ENCODE measurements at regions not wholly inside any gene's neighbourhood (a gene's known extent, or its start where the extent isn't known, plus 50 kb on each side); places are given as distances from the start of the nearest gene placed in this dataset.

DNA sequence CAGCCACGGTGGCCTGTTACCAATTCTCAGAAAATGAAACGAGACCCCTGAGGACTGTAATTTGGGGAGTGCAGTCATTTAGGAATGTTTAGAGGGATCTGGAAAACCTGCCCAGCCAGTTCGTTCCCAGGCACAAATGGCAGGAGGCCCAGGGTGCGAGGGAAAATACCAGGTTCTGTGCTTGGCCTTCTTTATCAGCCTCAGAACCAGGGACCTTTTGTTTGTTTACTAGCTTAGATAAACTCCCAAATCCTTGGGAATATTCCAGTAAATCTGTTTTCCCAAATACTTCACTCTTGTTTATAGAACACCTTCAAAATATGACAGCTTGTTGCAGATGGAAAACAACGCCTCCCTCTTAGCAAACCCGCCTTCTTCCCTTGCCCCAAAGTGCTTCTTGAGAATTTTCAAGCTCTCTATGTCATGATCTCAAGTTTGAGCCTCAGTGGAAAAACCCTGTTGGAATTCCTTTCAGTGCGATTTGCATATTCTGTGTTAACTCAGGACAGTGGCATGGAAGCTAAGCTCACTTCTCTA is 400.3 kb upstream of the SMIM21 start:
- H3K4me3 ChIP-seq (ENCODE audit: low read length in 2 of 2), result no peak overlapping the region
- no peaks in the 10 kb centered on the region for H3K27me3 ChIP-seq (ENCODE audit: insufficient read depth, low read length)
- ChIA-PET POLR2A (ENCODE audit: partially characterized antibody) (no interaction called here), CTCF (ENCODE audit: partially characterized antibody) (no interaction called here)
- no peaks in the 10 kb centered on the region for H3K36me3 Mint-ChIP-seq
- H3K4me1 Mint-ChIP-seq, result no peaks in the 10 kb centered on the region
- no peak overlapping the region for H3K27ac Mint-ChIP-seq
- no peak overlapping the region for H3K4me3 Mint-ChIP-seq
- H3K27me3 Mint-ChIP-seq, result peaks cover 1 to 3% of the 10 kb centered on the region in 2 donors
- intact Hi-C loops (cut with micrococcal nuclease), result no loop called here
- H3K4me1 ChIP-seq (ENCODE audit: insufficient read depth, low read length), result no peaks in the 10 kb centered on the region
- no peaks in the 10 kb centered on the region for H3K9me3 ChIP-seq (ENCODE audit: control insufficient read depth in 1 of 2, low read length in 2 of 2)
- H3K9me3 Mint-ChIP-seq, result peaks cover 0 to 5% (median 0%) of the 10 kb centered on the region in 8 donors
- no peak overlapping the region for H3K27ac ChIP-seq (ENCODE audit: low read depth, low read length)
- no peaks in the 10 kb centered on the region for H3K36me3 ChIP-seq (ENCODE audit: insufficient read depth, low read length)
- no peak for DNase-seq

DNA sequence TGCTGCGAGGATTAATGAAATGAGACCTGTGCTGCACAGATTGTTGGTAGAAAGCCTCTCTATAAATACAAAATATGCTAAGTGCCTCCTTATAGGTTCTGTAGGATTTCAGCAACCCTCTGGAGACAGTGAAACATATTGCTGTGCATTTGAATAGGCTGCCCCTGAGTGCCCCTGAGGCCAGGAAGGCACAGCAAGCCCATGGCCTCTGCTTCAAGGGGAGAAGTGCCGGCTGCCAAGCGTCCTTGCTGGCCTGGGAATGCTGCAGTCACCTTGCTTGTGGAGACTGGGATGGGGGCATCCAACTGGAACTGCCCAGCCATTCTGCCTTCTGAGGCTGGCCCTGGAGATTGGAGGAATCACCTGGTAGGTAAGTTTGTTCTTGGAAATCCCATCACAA is 397.2 kb upstream of the SMIM21 start:
- no peak overlapping the region for H3K27ac Mint-ChIP-seq
- H3K36me3 Mint-ChIP-seq, result no peaks in the 10 kb centered on the region
- H3K4me1 Mint-ChIP-seq, result no peaks in the 10 kb centered on the region
- Histone ChIP-seq H3K4me3 (ENCODE audit: low read length in 2 of 2) (no peak overlapping the region), H3K27me3 (ENCODE audit: insufficient read depth, low read length) (no peaks in the 10 kb centered on the region), H3K9me3 (ENCODE audit: control insufficient read depth in 1 of 2, low read length in 2 of 2) (no peaks in the 10 kb centered on the region), H3K36me3 (ENCODE audit: insufficient read depth, low read length) (no peaks in the 10 kb centered on the region), H3K4me1 (ENCODE audit: insufficient read depth, low read length) (no peaks in the 10 kb centered on the region), H3K27ac (ENCODE audit: low read depth, low read length) (no peak overlapping the region)
- no peak for DNase-seq
- intact Hi-C loops (cut with micrococcal nuclease), result no loop called here
- no peaks in the 10 kb centered on the region for H3K9me3 Mint-ChIP-seq
- CTCF ChIA-PET (ENCODE audit: partially characterized antibody), result no interaction called here
- POLR2A ChIA-PET (ENCODE audit: partially characterized antibody), result no interaction called here
- no peak overlapping the region for H3K4me3 Mint-ChIP-seq
- H3K27me3 Mint-ChIP-seq, result peaks cover 1 to 7% of the 10 kb centered on the region in 2 donors

DNA sequence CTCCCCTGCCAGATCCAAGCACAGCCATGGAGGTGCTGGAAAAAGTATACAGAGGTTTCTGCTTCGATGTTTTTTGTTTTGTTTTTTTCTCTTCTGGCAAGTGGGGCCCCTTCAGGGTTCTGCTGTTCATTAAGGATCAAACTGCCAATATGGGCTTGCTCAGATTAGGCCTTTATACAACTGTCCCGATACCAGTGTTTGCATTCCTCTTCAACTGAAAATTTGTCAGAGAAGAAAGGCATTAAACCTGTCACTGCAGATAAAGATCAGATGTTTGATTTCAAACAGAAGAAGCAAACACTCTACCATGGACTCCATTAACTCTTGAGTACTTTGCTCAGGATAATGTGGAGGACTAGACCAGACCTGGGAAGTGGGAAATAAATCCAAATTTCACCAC is 396.0 kb upstream of the SMIM21 start:
- CTCF ChIA-PET (ENCODE audit: partially characterized antibody), result no interaction called here
- peaks cover 1 to 7% of the 10 kb centered on the region in 2 donors for H3K27me3 Mint-ChIP-seq
- H3K27me3 ChIP-seq (ENCODE audit: insufficient read depth, low read length), result no peaks in the 10 kb centered on the region
- no peaks in the 10 kb centered on the region for H3K36me3 ChIP-seq (ENCODE audit: insufficient read depth, low read length)
- no peaks in the 10 kb centered on the region for H3K9me3 ChIP-seq (ENCODE audit: control insufficient read depth in 1 of 2, low read length in 2 of 2)
- no peak for DNase-seq
- no peak overlapping the region for H3K4me3 ChIP-seq (ENCODE audit: low read length in 2 of 2)
- H3K27ac ChIP-seq (ENCODE audit: low read depth, low read length), result no peak overlapping the region
- intact Hi-C loops (cut with micrococcal nuclease), result no loop called here
- H3K4me3 Mint-ChIP-seq, result no peak overlapping the region
- no peaks in the 10 kb centered on the region for H3K4me1 ChIP-seq (ENCODE audit: insufficient read depth, low read length)
- no peaks in the 10 kb centered on the region for H3K36me3 Mint-ChIP-seq
- H3K9me3 Mint-ChIP-seq, result no peaks in the 10 kb centered on the region
- H3K27ac Mint-ChIP-seq, result no peak overlapping the region
- H3K4me1 Mint-ChIP-seq, result no peaks in the 10 kb centered on the region
- POLR2A ChIA-PET (ENCODE audit: partially characterized antibody), result no interaction called here

DNA sequence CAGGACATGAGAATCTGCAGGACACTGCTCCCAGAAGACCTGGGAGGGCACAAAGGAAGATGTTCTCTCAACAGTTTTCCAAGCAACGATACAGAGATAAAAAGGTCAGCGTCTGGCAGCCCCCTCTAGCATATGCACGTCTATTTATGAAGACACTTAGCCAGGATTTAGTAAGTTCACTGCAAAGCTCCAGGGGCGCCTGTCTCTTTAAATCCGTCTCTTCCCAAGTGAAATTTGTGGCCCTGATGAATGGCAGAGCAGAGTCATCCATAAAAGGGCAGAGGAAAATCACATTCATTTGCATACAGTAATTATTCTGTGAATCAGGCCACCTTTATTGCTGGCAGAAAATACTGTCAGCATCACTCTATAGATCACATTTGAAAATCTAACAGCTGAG is 390.9 kb upstream of the SMIM21 start:
- Mint-ChIP-seq H3K4me3 (no peak overlapping the region), H3K36me3 (no peaks in the 10 kb centered on the region), H3K27ac (no peak overlapping the region), H3K27me3 (peaks cover 0 to 6% of the 10 kb centered on the region in 2 donors), H3K9me3 (peaks cover 0 to 4% (median 0%) of the 10 kb centered on the region in 8 donors), H3K4me1 (no peaks in the 10 kb centered on the region)
- Histone ChIP-seq H3K27me3 (ENCODE audit: insufficient read depth, low read length) (no peaks in the 10 kb centered on the region), H3K9me3 (ENCODE audit: control insufficient read depth in 1 of 2, low read length in 2 of 2) (no peaks in the 10 kb centered on the region), H3K36me3 (ENCODE audit: insufficient read depth, low read length) (no peaks in the 10 kb centered on the region), H3K4me3 (ENCODE audit: low read length in 2 of 2) (no peak overlapping the region), H3K27ac (ENCODE audit: low read depth, low read length) (no peak overlapping the region), H3K4me1 (ENCODE audit: insufficient read depth, low read length) (no peaks in the 10 kb centered on the region)
- no peak for DNase-seq
- intact Hi-C loops (cut with micrococcal nuclease), result no loop called here
- POLR2A ChIA-PET (ENCODE audit: partially characterized antibody), result no interaction called here
- CTCF ChIA-PET (ENCODE audit: partially characterized antibody), result no interaction called here

- peaks cover 0 to 8% of the 10 kb centered on the region in 2 donors for H3K27me3 Mint-ChIP-seq
- intact Hi-C loops (cut with micrococcal nuclease), result no loop called here
Measured at GRCh38 chr18:75815767-75816166, 388.3 kb upstream of the SMIM21 start.

GRCh38 chr18:75812761-75813160 is 385.3 kb upstream of the SMIM21 start:
- Mint-ChIP-seq H3K9me3 (peaks cover 0 to 5% (median under 1%) of the 10 kb centered on the region in 8 donors), H3K36me3 (no peaks in the 10 kb centered on the region), H3K27me3 (peaks cover 0 to 2% of the 10 kb centered on the region in 2 donors), H3K4me1 (no peaks in the 10 kb centered on the region), H3K4me3 (no peak overlapping the region), H3K27ac (no peak overlapping the region)
- ChIA-PET POLR2A (ENCODE audit: partially characterized antibody) (no interaction called here), CTCF (ENCODE audit: partially characterized antibody) (no interaction called here)
- no peaks in the 10 kb centered on the region for H3K4me1 ChIP-seq (ENCODE audit: insufficient read depth, low read length)
- no peak overlapping the region for H3K4me3 ChIP-seq (ENCODE audit: low read length in 2 of 2)
- no peaks in the 10 kb centered on the region for H3K36me3 ChIP-seq (ENCODE audit: insufficient read depth, low read length)
- H3K27me3 ChIP-seq (ENCODE audit: insufficient read depth, low read length), result no peaks in the 10 kb centered on the region
- intact Hi-C loops (cut with micrococcal nuclease), result no loop called here
- DNase-seq, result no peak
- H3K9me3 ChIP-seq (ENCODE audit: control insufficient read depth in 1 of 2, low read length in 2 of 2), result no peaks in the 10 kb centered on the region
- no peak overlapping the region for H3K27ac ChIP-seq (ENCODE audit: low read depth, low read length)

More at GRCh38 chr18:75815767-75816166, 388.3 kb upstream of the SMIM21 start:
- ChIA-PET CTCF (ENCODE audit: partially characterized antibody) (no interaction called here), POLR2A (ENCODE audit: partially characterized antibody) (no interaction called here)
- H3K9me3 ChIP-seq (ENCODE audit: control insufficient read depth in 1 of 2, low read length in 2 of 2), result no peaks in the 10 kb centered on the region
- no peak for DNase-seq
- no peaks in the 10 kb centered on the region for H3K36me3 ChIP-seq (ENCODE audit: insufficient read depth, low read length)
- Mint-ChIP-seq H3K36me3 (no peaks in the 10 kb centered on the region), H3K27ac (no peak overlapping the region), H3K9me3 (peaks cover 0 to 4% (median 0%) of the 10 kb centered on the region in 8 donors), H3K4me1 (no peaks in the 10 kb centered on the region), H3K4me3 (no peak overlapping the region)
- H3K27ac ChIP-seq (ENCODE audit: low read depth, low read length), result no peak overlapping the region
- no peak overlapping the region for H3K4me3 ChIP-seq (ENCODE audit: low read length in 2 of 2)
- H3K4me1 ChIP-seq (ENCODE audit: insufficient read depth, low read length), result no peaks in the 10 kb centered on the region
- H3K27me3 ChIP-seq (ENCODE audit: insufficient read depth, low read length), result no peaks in the 10 kb centered on the region

- H3K27ac Mint-ChIP-seq, result no peak overlapping the region
- H3K9me3 Mint-ChIP-seq, result peaks cover 0 to 5% (median under 1%) of the 10 kb centered on the region in 8 donors
- CTCF ChIA-PET (ENCODE audit: partially characterized antibody), result no interaction called here
- Histone ChIP-seq H3K9me3 (ENCODE audit: control insufficient read depth in 1 of 2, low read length in 2 of 2) (no peaks in the 10 kb centered on the region), H3K27ac (ENCODE audit: low read depth, low read length) (no peak overlapping the region), H3K4me3 (ENCODE audit: low read length in 2 of 2) (no peak overlapping the region), H3K4me1 (ENCODE audit: insufficient read depth, low read length) (no peaks in the 10 kb centered on the region), H3K27me3 (ENCODE audit: insufficient read depth, low read length) (no peaks in the 10 kb centered on the region), H3K36me3 (ENCODE audit: insufficient read depth, low read length) (no peaks in the 10 kb centered on the region)
- no peaks in the 10 kb centered on the region for H3K4me1 Mint-ChIP-seq
- POLR2A ChIA-PET (ENCODE audit: partially characterized antibody), result no interaction called here
- no peak overlapping the region for H3K4me3 Mint-ChIP-seq
- peaks cover 0 to 6% of the 10 kb centered on the region in 2 donors for H3K27me3 Mint-ChIP-seq
- H3K36me3 Mint-ChIP-seq, result no peaks in the 10 kb centered on the region
- intact Hi-C loops (cut with micrococcal nuclease), result no loop called here
- DNase-seq, result no peak
Measured at GRCh38 chr18:75810961-75811551, 383.6 kb upstream of the SMIM21 start.

- no peaks in the 10 kb centered on the region for H3K4me1 Mint-ChIP-seq
- H3K36me3 Mint-ChIP-seq, result no peaks in the 10 kb centered on the region
- no peaks in the 10 kb centered on the region for H3K4me1 ChIP-seq (ENCODE audit: insufficient read depth, low read length)
- H3K9me3 ChIP-seq (ENCODE audit: control insufficient read depth in 1 of 2, low read length in 2 of 2), result no peaks in the 10 kb centered on the region
- H3K4me3 ChIP-seq (ENCODE audit: low read length in 2 of 2), result no peak overlapping the region
- no peak for DNase-seq
- H3K27ac Mint-ChIP-seq, result no peak overlapping the region
- POLR2A ChIA-PET (ENCODE audit: partially characterized antibody), result no interaction called here
- H3K9me3 Mint-ChIP-seq, result peaks cover 0 to 5% (median under 1%) of the 10 kb centered on the region in 8 donors
- no peak overlapping the region for H3K27ac ChIP-seq (ENCODE audit: low read depth, low read length)
- H3K27me3 Mint-ChIP-seq, result peaks cover 0 to 7% of the 10 kb centered on the region in 2 donors
- CTCF ChIA-PET (ENCODE audit: partially characterized antibody), result no interaction called here
- H3K4me3 Mint-ChIP-seq, result no peak overlapping the region
- no peaks in the 10 kb centered on the region for H3K27me3 ChIP-seq (ENCODE audit: insufficient read depth, low read length)
- intact Hi-C loops (cut with micrococcal nuclease), result no loop called here
- H3K36me3 ChIP-seq (ENCODE audit: insufficient read depth, low read length), result no peaks in the 10 kb centered on the region
Measured at GRCh38 chr18:75810516-75810915, 383.0 kb upstream of the SMIM21 start.
